Keratinocyte (primary cell): ENCODE measurements at regions not wholly inside any gene's neighbourhood (a gene's known extent, or its start where the extent isn't known, plus 50 kb on each side); places are given as distances from the start of the nearest gene placed in this dataset.

Experiments
- DNase-seq: peaks from one replicate; pipeline ENCODE4 v3.0.0-alpha.2; 2011; ENCODE audit warnings: low read depth, missing footprints, low spot score
- FAIRE-seq: peaks from 2 replicates; lab custom pipeline; 2011; peaks lifted over from hg19 to GRCh38; lab: Jason Lieb, UNC
- H2AFZ ChIP-seq: 2 replicates; pipeline ENCODE4 v1.6.0; 2012; ENCODE audit warnings: low read length, control low read depth, inconsistent platforms; ENCODE audit not compliant: control insufficient read depth
- H3K27ac ChIP-seq: 2 replicates; pipeline ENCODE4 v1.5.1; 2011; ENCODE audit warnings: low read length; ENCODE audit not compliant: control insufficient read depth, insufficient read depth
- H3K27me3 ChIP-seq: 3 replicates; pipeline ENCODE4 v1.6.0; 2011; ENCODE audit warnings: low read length; ENCODE audit not compliant: control insufficient read depth, insufficient read depth; ENCODE audit errors: extremely low read depth
- H3K36me3 ChIP-seq, 2 experiments: 2 replicates in 1 of 2; 3 replicates in 1 of 2; pipeline ENCODE4 v1.5.1; 2011; ENCODE audit warnings: low read length in 2 of 2, mild to moderate bottlenecking in 1 of 2; ENCODE audit not compliant: control insufficient read depth in 2 of 2, insufficient read depth in 2 of 2; ENCODE audit errors: extremely low read depth in 1 of 2
- H3K4me1 ChIP-seq: 3 replicates; pipeline ENCODE4 v1.5.1; 2011; ENCODE audit warnings: low read length; ENCODE audit not compliant: control insufficient read depth, insufficient read depth; ENCODE audit errors: extremely low read depth
- H3K4me2 ChIP-seq: 3 replicates; pipeline ENCODE4 v1.6.0; 2011; ENCODE audit warnings: low read depth, low read length; ENCODE audit not compliant: control insufficient read depth, insufficient read depth; ENCODE audit errors: extremely low read depth
- H3K4me3 ChIP-seq, 3 experiments: fragments of 200-600 bp in 1 of 3; sonication (generic) in 1 of 3; 2 replicates in 2 of 3; 3 replicates in 1 of 3; pipeline ENCODE4 v1.5.1; 2011 to 2016; ENCODE audit warnings: low read length in 3 of 3, mild to moderate bottlenecking in 3 of 3, control low read depth in 2 of 3, inconsistent platforms in 1 of 3, low read depth in 1 of 3, mixed read lengths in 1 of 3, mixed run types in 1 of 3, moderate library complexity in 1 of 3; ENCODE audit not compliant: control insufficient read depth in 2 of 3, insufficient read depth in 2 of 3; ENCODE audit errors: extremely low read depth in 1 of 3
- H3K79me2 ChIP-seq: 2 replicates; pipeline ENCODE4 v1.6.0; 2012; ENCODE audit warnings: low read length; ENCODE audit not compliant: control insufficient read depth, insufficient read depth
- H3K9ac ChIP-seq: 3 replicates; pipeline ENCODE4 v1.6.0; 2011; ENCODE audit warnings: low read length; ENCODE audit not compliant: control insufficient read depth, insufficient read depth; ENCODE audit errors: extremely low read depth
- H3K9me1 ChIP-seq: 3 replicates; pipeline ENCODE4 v1.6.0; 2011; ENCODE audit warnings: low read length; ENCODE audit not compliant: control insufficient read depth, insufficient read depth; ENCODE audit errors: extremely low read depth
- H3K9me3 ChIP-seq: 2 replicates; pipeline ENCODE4 v1.5.1; 2012; ENCODE audit warnings: low read depth, low read length; ENCODE audit not compliant: control insufficient read depth
- H4K20me1 ChIP-seq: 3 replicates; pipeline ENCODE4 v1.6.0; 2011; ENCODE audit warnings: low read length; ENCODE audit not compliant: control insufficient read depth, insufficient read depth; ENCODE audit errors: extremely low read depth
- CTCF ChIP-seq, 3 experiments: IDR thresholded peaks in 1 of 3; conservative IDR thresholded peaks in 1 of 3; optimal IDR thresholded peaks in 1 of 3; 2 replicates in 2 of 3; 3 replicates in 1 of 3; pipeline versions ENCODE3 to v1.5.1; 2011; ENCODE audit warnings: low read length in 3 of 3, mild to moderate bottlenecking in 3 of 3, moderate library complexity in 2 of 3, control low read depth in 1 of 3, inconsistent platforms in 1 of 3; ENCODE audit not compliant: insufficient read depth in 2 of 3; ENCODE audit errors: extremely low read depth in 1 of 3
- EZH2 ChIP-seq: IDR thresholded peaks from one replicate; pipeline ENCODE4 v1.6.1; 2012; ENCODE audit warnings: inconsistent platforms, mild to moderate bottlenecking, low read length, moderate library complexity
- dilution Hi-C: fragments of 300-500 bp; cut with MboI; formaldehyde crosslinking; loops from one replicate; pipeline ENCODE4 v1.7.0; 2020; ENCODE audit warnings: low sequenced_read_pairs; ENCODE audit not compliant: extremely low pct_ligation_motif_present

GRCh38 chr2:15805772-15806171, 134.6 kb upstream of the MYCN start:
- Histone ChIP-seq H3K4me2 (no peak overlapping the region), H3K9me3 (no peaks in the 10 kb centered on the region), H3K79me2 (no peaks in the 10 kb centered on the region), H3K27me3 (no peaks in the 10 kb centered on the region), H3K27ac (no peak overlapping the region), H3K4me1 (no peaks in the 10 kb centered on the region), H3K4me3 (no peak overlapping the region), H2AFZ (no peak overlapping the region), H3K9ac (no peak overlapping the region), H4K20me1 (no peaks in the 10 kb centered on the region), H3K9me1 (no peaks in the 10 kb centered on the region), H3K36me3 (no peaks in the 10 kb centered on the region)
- FAIRE-seq (no peak), DNase-seq (no peak)
- TF ChIP-seq CTCF (optimal IDR thresholded peaks at IDR 0.05 in 1 of 3, IDR thresholded peaks at IDR 0.05 in 1 of 3, conservative IDR thresholded peaks at IDR 0.05 in 1 of 3; ENCODE audit: extremely low read depth in 1 of 3, insufficient read depth in 2 of 3, low read length in 3 of 3) (no peak), EZH2 (no peak)
- dilution Hi-C loops: no loop called here

- no peak overlapping the region for H3K27ac ChIP-seq
- no peak overlapping the region for H3K9ac ChIP-seq
- H3K9me1 ChIP-seq: no peaks in the 10 kb centered on the region
- no peak overlapping the region for H3K4me3 ChIP-seq
- H3K27me3 ChIP-seq: no peaks in the 10 kb centered on the region
- DNase-seq (no peak), FAIRE-seq (no peak)
- no peak overlapping the region for H2AFZ ChIP-seq
- no peaks in the 10 kb centered on the region for H3K36me3 ChIP-seq
- H3K4me2 ChIP-seq: no peak overlapping the region
- TF ChIP-seq EZH2 (no peak), CTCF (optimal IDR thresholded peaks at IDR 0.05 in 1 of 3, IDR thresholded peaks at IDR 0.05 in 1 of 3, conservative IDR thresholded peaks at IDR 0.05 in 1 of 3; ENCODE audit: extremely low read depth in 1 of 3, insufficient read depth in 2 of 3, low read length in 3 of 3) (no peak)
- H3K79me2 ChIP-seq: no peaks in the 10 kb centered on the region
- no peaks in the 10 kb centered on the region for H3K4me1 ChIP-seq
- H3K9me3 ChIP-seq: no peaks in the 10 kb centered on the region
- dilution Hi-C loops: no loop called here
- H4K20me1 ChIP-seq: no peaks in the 10 kb centered on the region
These were observed 133.4 kb upstream of the MYCN start for GRCh38 chr2:15806801-15807417.
